ENCODE measurements at regions not wholly inside any gene's neighbourhood (a gene's known extent, or its start where the extent isn't known, plus 50 kb on each side); places are given as distances from the start of the nearest gene placed in this dataset.
A peak's percentile ranks its signal among the peaks of the same experiment; 100 is the strongest.

DNA sequence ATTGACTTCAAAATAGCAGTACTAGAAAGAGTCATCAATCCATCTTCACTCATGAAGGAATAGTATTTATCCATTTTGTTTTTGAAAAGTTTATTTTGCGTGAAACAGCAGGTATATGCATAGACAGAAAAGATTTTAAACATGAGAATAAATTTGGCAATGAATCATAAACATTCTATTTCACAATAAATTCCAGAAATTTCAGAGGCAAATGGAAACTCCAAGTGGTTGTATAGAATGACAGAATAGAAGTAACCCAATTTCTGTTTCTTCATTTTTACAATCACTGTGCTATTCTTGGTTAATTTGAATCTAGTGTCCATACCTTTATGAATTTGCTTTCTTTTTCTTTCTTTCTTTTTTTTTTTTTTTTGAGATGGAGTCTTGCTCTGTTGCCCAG lies 173.0 kb upstream of the ECI2 start:
- no peak for DNase-seq (ENCODE audit: low read depth in 4 of 4, low spot score in 1 of 4)

- DNase-seq (ENCODE audit: low read depth in 4 of 4, low spot score in 1 of 4) = no peak
These were observed 169.6 kb upstream of the ECI2 start for GRCh38 chr6:4304927-4305455.

- no peak for DNase-seq (ENCODE audit: low read depth in 4 of 4, low spot score in 1 of 4)
These were observed 168.3 kb upstream of the ECI2 start for GRCh38 chr6:4303638-4304037.

DNA sequence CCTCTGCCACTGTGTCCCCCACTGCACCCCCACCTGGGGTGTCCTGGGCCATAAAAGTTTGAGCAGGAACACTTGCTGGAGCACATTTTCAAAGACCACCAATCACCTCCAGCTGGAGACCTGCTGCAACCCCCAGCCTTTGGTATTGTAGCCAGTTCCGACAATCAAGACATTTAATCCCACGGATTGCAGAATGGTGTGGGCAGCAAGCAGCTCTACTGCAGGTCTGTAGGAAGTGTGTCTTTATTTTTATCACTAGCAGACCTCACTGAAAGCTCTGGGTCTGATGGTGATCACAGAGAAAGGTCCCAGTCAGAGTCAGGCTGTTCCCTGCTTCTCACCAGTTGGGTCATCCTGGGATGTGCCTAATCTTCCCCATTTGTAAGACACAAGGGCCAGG lies 167.1 kb upstream of the ECI2 start:
- no peak for DNase-seq (ENCODE audit: low read depth in 4 of 4, low spot score in 1 of 4)

DNA sequence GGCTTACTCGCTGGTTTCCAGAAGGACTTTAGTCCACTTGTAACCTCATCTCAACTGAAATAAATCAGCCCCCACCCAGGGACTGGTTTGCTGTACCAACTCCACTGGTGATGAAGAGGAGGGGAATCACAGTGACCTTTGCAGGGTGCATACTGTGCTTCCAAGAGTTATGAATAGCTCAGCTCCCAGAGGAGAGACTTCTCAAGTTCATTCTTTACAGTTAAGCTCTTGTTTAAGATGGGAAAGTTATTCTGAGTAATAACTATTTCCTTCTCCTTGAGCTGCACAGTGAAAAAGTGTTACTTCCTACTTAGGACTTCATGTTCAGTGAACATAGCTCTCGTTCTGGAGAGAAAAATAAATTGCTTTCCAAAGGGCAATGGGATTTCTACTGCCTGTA lies 166.5 kb upstream of the ECI2 start:
- DNase-seq (ENCODE audit: low read depth in 4 of 4, low spot score in 1 of 4) = no peak

DNA sequence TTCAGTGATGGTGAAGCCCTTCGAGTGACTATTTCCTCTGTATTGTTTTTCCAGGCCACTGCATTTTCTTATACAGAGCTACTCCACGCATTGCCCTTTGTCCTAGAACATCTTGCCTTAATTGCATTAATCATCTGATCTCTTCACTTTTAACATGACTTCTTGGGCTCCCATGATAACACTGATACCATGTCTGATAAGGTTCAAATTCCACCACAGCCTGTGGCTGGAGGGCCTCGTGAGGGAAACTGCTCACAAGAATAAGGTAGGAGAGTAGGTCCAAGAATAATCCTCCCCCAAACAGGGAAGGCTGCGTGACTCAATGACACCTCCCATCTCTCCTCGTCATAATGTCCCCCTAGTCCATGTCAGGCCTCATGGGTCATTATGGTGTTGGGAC lies 165.5 kb upstream of the ECI2 start:
- DNase-seq (ENCODE audit: low read depth in 4 of 4, low spot score in 1 of 4) = no peak

- no peak for DNase-seq (ENCODE audit: low read depth in 4 of 4, low spot score in 1 of 4)
These were observed 164.1 kb upstream of the ECI2 start for GRCh38 chr6:4299476-4299875.

- DNase-seq (ENCODE audit: low read depth in 4 of 4, low spot score in 1 of 4) = no peak
These were observed 162.0 kb upstream of the ECI2 start for GRCh38 chr6:4297348-4297747.

DNA sequence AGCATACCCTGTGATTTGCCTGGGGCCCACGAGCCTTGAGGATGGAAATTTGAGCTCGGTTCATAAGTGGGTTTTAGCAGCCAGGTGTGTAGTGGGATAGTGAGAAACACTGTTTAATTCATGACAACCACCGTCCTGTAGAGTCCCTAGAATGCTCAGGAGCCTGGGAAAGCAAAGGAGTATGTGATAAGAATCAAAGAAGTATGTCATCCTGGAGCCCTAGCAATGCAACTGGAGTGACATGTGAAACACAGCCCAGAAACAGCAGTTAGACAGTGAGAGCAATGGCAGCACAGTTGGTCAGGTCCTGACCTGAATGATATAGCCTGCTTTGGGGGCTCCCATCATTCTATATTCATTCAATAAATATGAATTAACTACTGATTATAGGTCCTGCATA lies 161.2 kb upstream of the ECI2 start:
- no peak for DNase-seq (ENCODE audit: low read depth in 4 of 4, low spot score in 1 of 4)

GRCh38 chr6:4295783-4296155 lies 160.4 kb upstream of the ECI2 start:
- DNase-seq (ENCODE audit: low read depth in 4 of 4, low spot score in 1 of 4) = no peak

- no peak for DNase-seq (ENCODE audit: low read depth in 4 of 4, low spot score in 1 of 4)
These were observed 159.8 kb upstream of the ECI2 start for GRCh38 chr6:4295058-4295782.

DNA sequence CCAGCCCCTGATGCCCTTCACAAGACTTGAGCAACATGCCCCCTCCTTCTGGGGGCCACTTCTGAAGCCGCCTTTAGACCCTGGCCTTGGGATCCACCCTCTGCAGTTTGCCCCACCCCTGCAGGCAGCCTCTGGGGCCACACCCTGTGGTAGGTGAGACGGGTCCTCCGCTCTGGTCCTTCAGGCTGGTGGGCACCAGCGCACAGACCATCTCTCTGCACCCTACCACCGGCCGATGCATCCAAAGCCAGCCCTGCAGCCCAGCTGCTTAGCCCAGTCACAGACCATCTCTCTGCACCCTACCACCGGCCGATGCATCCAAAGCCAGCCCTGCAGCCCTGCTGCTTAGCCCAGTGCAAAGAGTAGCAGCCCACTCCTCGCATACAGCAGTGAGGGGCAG lies 159.3 kb upstream of the ECI2 start:
- no peak for DNase-seq (ENCODE audit: low read depth in 4 of 4, low spot score in 1 of 4)

- no peak for DNase-seq (ENCODE audit: low read depth in 4 of 4, low spot score in 1 of 4)
These were observed 156.4 kb upstream of the ECI2 start for GRCh38 chr6:4291453-4292403.

DNA sequence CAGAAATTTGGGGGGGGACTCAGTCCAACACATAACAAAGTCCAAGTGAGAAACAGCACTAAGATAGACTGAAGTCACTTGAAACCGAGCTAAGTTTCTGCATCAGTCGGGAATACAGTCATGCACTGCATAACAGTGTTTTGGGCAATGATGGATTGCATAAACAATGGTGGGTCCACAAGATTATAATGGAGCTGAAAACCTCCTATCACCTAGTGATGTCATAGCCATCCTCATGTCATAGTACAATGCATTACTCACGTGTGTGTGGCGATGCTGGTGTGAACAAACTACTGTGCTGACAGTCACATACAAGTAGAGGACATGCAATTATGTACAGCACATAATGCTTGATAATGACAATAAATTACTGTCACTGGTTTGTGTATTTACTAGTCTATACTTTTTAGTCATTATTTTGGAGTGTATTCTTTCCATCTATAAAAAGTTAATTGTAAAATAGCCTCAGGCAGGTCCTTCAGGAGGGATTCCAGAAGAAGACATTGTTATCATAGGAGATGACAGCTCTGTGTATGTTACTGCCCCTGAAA lies 154.5 kb upstream of the ECI2 start:
- DNase-seq (ENCODE audit: low read depth in 4 of 4, low spot score in 1 of 4) = no peak

DNA sequence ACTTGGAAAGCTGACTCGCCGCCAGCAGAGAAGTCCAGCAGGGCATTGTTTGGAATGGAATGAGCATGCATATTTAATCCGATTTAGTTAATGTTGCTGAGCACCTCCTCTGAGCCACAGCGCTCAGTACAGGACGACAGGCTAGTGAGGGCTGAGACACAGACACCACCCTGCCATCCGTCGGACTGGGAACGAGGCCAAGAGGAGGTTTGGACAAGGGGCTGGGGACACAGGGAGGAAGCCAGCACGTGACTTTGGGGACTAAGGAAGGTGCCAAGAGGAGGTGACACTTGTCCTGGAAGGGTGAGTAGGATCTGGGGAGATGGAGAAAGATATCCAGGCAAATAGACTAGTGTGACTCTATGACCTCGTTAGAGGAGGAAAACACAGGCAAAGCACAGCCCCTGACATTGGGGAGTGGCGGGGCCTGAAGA lies 152.5 kb upstream of the ECI2 start:
- no peak for DNase-seq (ENCODE audit: low read depth in 4 of 4, low spot score in 1 of 4)

DNA sequence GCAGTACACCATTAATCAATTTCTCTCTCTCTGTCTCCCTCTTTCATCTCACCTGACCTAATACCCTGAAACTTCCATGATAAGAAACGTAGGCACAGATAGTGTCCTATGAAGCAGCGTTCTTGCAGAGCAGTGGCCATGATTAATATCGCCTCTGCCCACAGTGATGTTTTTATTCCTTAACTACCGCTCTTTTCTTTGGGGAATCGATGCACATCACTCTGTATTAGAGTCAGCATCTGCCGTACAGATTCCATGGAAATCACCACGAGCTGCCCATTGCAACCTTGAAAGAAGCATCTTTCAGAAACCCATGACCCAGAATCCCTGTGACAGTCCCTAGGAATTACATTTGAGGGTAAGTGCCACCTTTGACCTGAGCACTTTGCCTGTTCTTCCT lies 152.0 kb upstream of the ECI2 start:
- DNase-seq (ENCODE audit: low read depth in 4 of 4, low spot score in 1 of 4) = no peak

GRCh38 chr6:4282926-4283325 lies 147.6 kb upstream of the ECI2 start:
- DNase-seq (ENCODE audit: low read depth in 4 of 4, low spot score in 1 of 4) = no peak

- peak in 2 of 4 experiments; percentile 2 to 15 for DNase-seq (ENCODE audit: low read depth in 4 of 4, low spot score in 1 of 4)
These were observed 146.2 kb upstream of the ECI2 start for GRCh38 chr6:4281341-4282293.

GRCh38 chr6:4280707-4281106 lies 145.3 kb upstream of the ECI2 start:
- no peak for DNase-seq (ENCODE audit: low read depth in 4 of 4, low spot score in 1 of 4)

- DNase-seq (ENCODE audit: low read depth in 4 of 4, low spot score in 1 of 4) = no peak
These were observed 144.7 kb upstream of the ECI2 start for GRCh38 chr6:4280031-4280430.

Measured in stimulated activated CD4-positive, alpha-beta T cell treated with anti-CD3 and anti-CD28 coated beads, Interleukin-1b, Interleukin-23, amount 100 ng/mL, for 24 hours (primary cell).